NCI-H2107 (cell line): ENCODE measurements at regions not wholly inside any gene's neighbourhood (a gene's known extent, or its start where the extent isn't known, plus 50 kb on each side); places are given as distances from the start of the nearest gene placed in this dataset.
"Not testable (repeated sequence)": the region's sequence is repeated elsewhere in the genome, so short reads cannot be mapped to it uniquely, and the experiment has no call there.

Experiments
- DNase-seq: peaks from one replicate; lab custom pipeline; 2025; lab: John Stamatoyannopoulos, UW

- no peak for DNase-seq
Measured at GRCh38 chr4:42824278-42824977, 68.1 kb upstream of the GRXCR1 start.

- no peak for DNase-seq
Measured at GRCh38 chr4:42821230-42821629, 71.3 kb upstream of the GRXCR1 start.

- DNase-seq: no peak
Measured at GRCh38 chr4:42819863-42820514, 72.5 kb upstream of the GRXCR1 start.

GRCh38 chr4:42817913-42818312 is 74.6 kb upstream of the GRXCR1 start:
- no peak for DNase-seq

GRCh38 chr4:42816880-42817400 is 75.6 kb upstream of the GRXCR1 start:
- DNase-seq: no peak

GRCh38 chr4:42816189-42816879 is 76.2 kb upstream of the GRXCR1 start:
- DNase-seq: no peak

- no peak for DNase-seq
Measured at GRCh38 chr4:42809419-42810084, 83.0 kb upstream of the GRXCR1 start.

GRCh38 chr4:42806303-42806835 is 86.1 kb upstream of the GRXCR1 start:
- no peak for DNase-seq

GRCh38 chr4:42789041-42789567 is 103.4 kb upstream of the GRXCR1 start:
- no peak for DNase-seq

GRCh38 chr4:42787079-42787463 is 105.4 kb upstream of the GRXCR1 start:
- DNase-seq: no peak

GRCh38 chr4:42786350-42787078 is 106.0 kb upstream of the GRXCR1 start:
- peak; percentile 33 for DNase-seq

GRCh38 chr4:42785817-42786216 is 106.7 kb upstream of the GRXCR1 start:
- DNase-seq: no peak

- no peak for DNase-seq
Measured at GRCh38 chr4:42781315-42781714, 111.2 kb upstream of the GRXCR1 start.

- no peak for DNase-seq
Measured at GRCh38 chr4:42778349-42778748, 114.2 kb upstream of the GRXCR1 start.

- no peak for DNase-seq
Measured at GRCh38 chr4:42768125-42768748, 111.3 kb upstream of the ATP8A1 start.

- no peak for DNase-seq
Measured at GRCh38 chr4:42767669-42768068, 110.8 kb upstream of the ATP8A1 start.

- no peak for DNase-seq
Measured at GRCh38 chr4:42761804-42762203, 104.9 kb upstream of the ATP8A1 start.

- DNase-seq: not testable (repeated sequence)
Measured at GRCh38 chr4:42754965-42755364, 98.1 kb upstream of the ATP8A1 start.

GRCh38 chr4:42751587-42751986 is 94.7 kb upstream of the ATP8A1 start:
- no peak for DNase-seq

- peak; percentile 47 for DNase-seq
Measured at GRCh38 chr4:42750856-42751255, 94.0 kb upstream of the ATP8A1 start.

- DNase-seq: no peak
Measured at GRCh38 chr4:42750091-42750490, 93.2 kb upstream of the ATP8A1 start.
